Keratinocyte (primary cell): ENCODE measurements at regions not wholly inside any gene's neighbourhood (a gene's known extent, or its start where the extent isn't known, plus 50 kb on each side); places are given as distances from the start of the nearest gene placed in this dataset.

Source experiments
- CTCF ChIP-seq, 3 experiments: IDR thresholded peaks in 1 of 3; conservative IDR thresholded peaks in 1 of 3; optimal IDR thresholded peaks in 1 of 3; 2 replicates in 2 of 3; 3 replicates in 1 of 3; pipeline versions ENCODE3 to v1.5.1; 2011; ENCODE audit warnings: low read length in 3 of 3, mild to moderate bottlenecking in 3 of 3, moderate library complexity in 2 of 3, control low read depth in 1 of 3, inconsistent platforms in 1 of 3; ENCODE audit not compliant: insufficient read depth in 2 of 3; ENCODE audit errors: extremely low read depth in 1 of 3
- EZH2 ChIP-seq: IDR thresholded peaks from one replicate; pipeline ENCODE4 v1.6.1; 2012; ENCODE audit warnings: inconsistent platforms, mild to moderate bottlenecking, low read length, moderate library complexity

GRCh38 chr20:24305371-24305770, 164.1 kb upstream of the SYNDIG1 start:
- TF ChIP-seq CTCF (optimal IDR thresholded peaks at IDR 0.05 in 1 of 3, IDR thresholded peaks at IDR 0.05 in 1 of 3, conservative IDR thresholded peaks at IDR 0.05 in 1 of 3; ENCODE audit: extremely low read depth in 1 of 3, insufficient read depth in 2 of 3, low read length in 3 of 3) (no peak), EZH2 (no peak)
